ENCODE measurements at regions not wholly inside any gene's neighbourhood (a gene's known extent, or its start where the extent isn't known, plus 50 kb on each side); places are given as distances from the start of the nearest gene placed in this dataset.

DNA sequence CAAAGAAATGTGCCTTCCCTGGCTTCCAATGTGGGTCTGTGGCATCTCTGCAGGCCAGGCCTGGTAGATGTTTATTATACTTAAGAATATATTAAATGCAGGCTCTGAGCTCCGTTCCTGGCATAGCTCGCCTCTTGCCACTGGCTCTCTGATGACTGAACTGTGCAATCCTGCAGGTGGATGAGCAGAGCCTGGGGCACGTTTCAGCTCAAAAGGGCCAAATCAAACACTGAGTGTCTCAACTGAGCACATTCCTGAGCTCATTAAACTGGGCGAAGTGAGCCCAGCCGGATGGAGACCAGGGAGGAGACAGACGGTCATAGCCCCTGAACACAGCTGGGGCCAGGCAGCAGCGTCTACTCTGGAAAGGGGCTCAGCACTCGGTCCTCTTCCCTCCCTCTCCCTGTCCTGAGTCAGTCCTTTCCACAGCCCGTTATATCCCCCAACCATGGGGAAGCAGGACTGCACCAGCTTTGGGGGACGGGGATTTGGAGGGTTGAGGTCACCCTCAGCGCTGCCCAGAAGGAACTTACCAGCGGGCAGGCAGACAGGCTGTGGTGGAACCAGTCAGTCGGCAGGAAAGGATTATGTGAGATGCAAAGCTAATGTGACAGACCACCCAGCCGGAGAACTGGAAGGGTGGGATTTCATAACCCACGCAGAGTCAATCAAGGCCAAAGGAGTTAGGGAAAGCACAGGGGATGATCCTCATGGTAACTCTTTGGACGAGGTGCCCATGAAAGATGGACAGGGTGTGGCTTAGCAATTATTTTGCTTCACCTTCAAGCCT is 77.4 kb upstream of the ANKRD34C start:
- TF ChIP-seq, protein P1, sequence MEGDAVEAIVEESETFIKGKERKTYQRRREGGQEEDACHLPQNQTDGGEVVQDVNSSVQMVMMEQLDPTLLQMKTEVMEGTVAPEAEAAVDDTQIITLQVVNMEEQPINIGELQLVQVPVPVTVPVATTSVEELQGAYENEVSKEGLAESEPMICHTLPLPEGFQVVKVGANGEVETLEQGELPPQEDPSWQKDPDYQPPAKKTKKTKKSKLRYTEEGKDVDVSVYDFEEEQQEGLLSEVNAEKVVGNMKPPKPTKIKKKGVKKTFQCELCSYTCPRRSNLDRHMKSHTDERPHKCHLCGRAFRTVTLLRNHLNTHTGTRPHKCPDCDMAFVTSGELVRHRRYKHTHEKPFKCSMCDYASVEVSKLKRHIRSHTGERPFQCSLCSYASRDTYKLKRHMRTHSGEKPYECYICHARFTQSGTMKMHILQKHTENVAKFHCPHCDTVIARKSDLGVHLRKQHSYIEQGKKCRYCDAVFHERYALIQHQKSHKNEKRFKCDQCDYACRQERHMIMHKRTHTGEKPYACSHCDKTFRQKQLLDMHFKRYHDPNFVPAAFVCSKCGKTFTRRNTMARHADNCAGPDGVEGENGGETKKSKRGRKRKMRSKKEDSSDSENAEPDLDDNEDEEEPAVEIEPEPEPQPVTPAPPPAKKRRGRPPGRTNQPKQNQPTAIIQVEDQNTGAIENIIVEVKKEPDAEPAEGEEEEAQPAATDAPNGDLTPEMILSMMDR (IDR thresholded peaks at IDR 0.05; ENCODE audit: insufficient read depth, low read depth, low read length, missing control alignments) = no peak
- H3K4me3 ChIP-seq (ENCODE audit: low read length) = no peak overlapping the region
- DNase-seq (ENCODE audit: low read depth) = no peak

DNA sequence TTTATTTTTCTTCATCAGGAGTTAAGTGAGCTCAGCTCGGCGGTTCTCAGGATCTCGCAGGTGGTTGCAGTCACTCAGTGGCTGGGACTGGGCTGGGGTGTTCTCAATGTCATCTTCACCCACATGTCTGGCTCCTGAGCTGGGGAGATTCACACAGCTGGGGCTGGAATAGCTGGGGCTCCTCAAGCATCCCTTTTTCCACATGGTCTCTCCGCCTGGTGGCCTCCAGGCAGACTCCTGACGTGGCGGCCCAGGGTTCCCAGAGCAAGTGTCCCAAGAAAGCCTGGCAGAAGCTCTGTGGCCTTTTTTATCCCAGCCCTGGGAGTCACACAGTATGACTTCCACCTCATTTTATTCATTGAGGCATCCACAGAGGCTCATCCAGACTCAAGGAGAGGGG is 84.1 kb upstream of the ANKRD34C start:
- TF ChIP-seq, protein P1 (IDR thresholded peaks at IDR 0.05; ENCODE audit: insufficient read depth, low read depth, low read length, missing control alignments) = no peak
- DNase-seq (ENCODE audit: low read depth) = no peak
- no peak overlapping the region for H3K4me3 ChIP-seq (ENCODE audit: low read length)

GRCh38 chr15:79197285-79197684 is 85.2 kb upstream of the ANKRD34C start:
- H3K4me3 ChIP-seq (ENCODE audit: low read length) = no peak overlapping the region
- TF ChIP-seq, protein P1 (IDR thresholded peaks at IDR 0.05; ENCODE audit: insufficient read depth, low read depth, low read length, missing control alignments) = no peak
- DNase-seq (ENCODE audit: low read depth) = no peak

- TF ChIP-seq, protein P1 (IDR thresholded peaks at IDR 0.05; ENCODE audit: insufficient read depth, low read depth, low read length, missing control alignments) = no peak
- no peak for DNase-seq (ENCODE audit: low read depth)
- H3K4me3 ChIP-seq (ENCODE audit: low read length) = no peak overlapping the region
Observed at GRCh38 chr15:79195802-79196201, 86.7 kb upstream of the ANKRD34C start.

DNA sequence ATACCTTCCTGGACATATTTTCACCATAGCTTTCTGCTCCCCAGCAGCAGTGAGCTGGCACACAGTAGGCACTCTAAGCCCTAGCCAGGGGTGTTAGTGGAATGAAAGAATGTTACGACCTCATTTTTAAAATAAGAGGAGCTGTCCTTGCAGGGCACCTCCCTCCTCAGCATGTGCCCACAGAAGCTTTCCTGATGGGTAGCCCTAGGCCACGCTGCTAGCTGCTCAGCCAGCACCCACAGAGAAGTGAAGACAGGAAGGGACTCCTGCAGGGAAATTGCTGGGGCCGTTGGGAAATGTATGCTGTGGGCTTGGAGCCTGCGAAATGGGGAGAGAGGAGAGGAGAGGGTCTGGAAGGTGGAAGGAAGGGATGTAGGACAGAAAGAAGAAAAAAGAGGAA is 87.3 kb upstream of the ANKRD34C start:
- no peak overlapping the region for H3K4me3 ChIP-seq (ENCODE audit: low read length)
- no peak for DNase-seq (ENCODE audit: low read depth)
- TF ChIP-seq, protein P1 (IDR thresholded peaks at IDR 0.05; ENCODE audit: insufficient read depth, low read depth, low read length, missing control alignments) = no peak

GRCh38 chr15:79194386-79194785 is 88.1 kb upstream of the ANKRD34C start:
- TF ChIP-seq, protein P1 (IDR thresholded peaks at IDR 0.05; ENCODE audit: insufficient read depth, low read depth, low read length, missing control alignments) = no peak
- no peak overlapping the region for H3K4me3 ChIP-seq (ENCODE audit: low read length)
- no peak for DNase-seq (ENCODE audit: low read depth)

GRCh38 chr15:79193549-79193948 is 89.0 kb upstream of the ANKRD34C start:
- DNase-seq (ENCODE audit: low read depth) = no peak
- TF ChIP-seq, protein P1 (IDR thresholded peaks at IDR 0.05; ENCODE audit: insufficient read depth, low read depth, low read length, missing control alignments) = no peak
- H3K4me3 ChIP-seq (ENCODE audit: low read length) = no peak overlapping the region
